GM19238 (cell line): ENCODE measurements at regions not wholly inside any gene's neighbourhood (a gene's known extent, or its start where the extent isn't known, plus 50 kb on each side); places are given as distances from the start of the nearest gene placed in this dataset.

Experiments used
- DNase-seq: peaks from one replicate; pipeline ENCODE4 v3.0.0; 2011; ENCODE audit warnings: low spot score; ENCODE audit not compliant: insufficient read length

GRCh38 chr4:4775493-4776004 is 83.9 kb upstream of the MSX1 start:
- DNase-seq: no peak

- no peak for DNase-seq
Measured at GRCh38 chr4:4772534-4772933, 86.9 kb upstream of the MSX1 start.

DNA sequence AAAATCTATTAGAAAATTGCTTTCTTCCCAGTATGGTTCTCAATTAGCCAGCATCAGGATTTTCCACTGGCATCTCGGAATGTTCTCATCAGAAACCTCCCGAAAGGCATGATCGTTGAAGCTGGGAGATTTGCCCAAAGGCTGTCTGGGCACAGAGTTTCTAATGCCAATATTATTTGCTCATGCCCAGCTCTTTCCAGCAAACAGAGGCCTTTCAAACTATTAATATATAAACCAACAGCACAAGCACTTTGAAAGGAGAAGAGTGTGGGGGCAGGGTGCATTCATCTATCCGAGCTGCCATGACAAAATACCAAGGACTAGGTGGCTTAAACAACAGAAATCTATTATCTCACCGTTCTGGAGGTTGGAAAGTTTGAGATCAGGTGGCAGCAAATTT is 88.3 kb upstream of the MSX1 start:
- DNase-seq: no peak

DNA sequence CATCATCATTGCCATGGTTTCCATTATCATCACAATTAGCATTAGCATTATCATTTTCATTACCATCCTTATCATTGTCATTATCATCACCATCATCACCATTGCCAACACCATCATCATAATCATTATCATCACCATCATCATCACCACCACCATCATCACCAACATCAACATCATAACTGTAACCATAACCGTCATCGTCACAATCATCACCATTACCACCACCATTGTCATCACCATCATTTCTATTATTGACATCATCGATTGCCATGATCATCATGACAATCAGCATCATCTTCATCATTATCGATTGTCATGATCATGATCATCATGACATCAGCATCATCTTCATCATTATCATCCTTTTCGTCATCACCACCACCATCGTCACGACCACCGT is 88.9 kb upstream of the MSX1 start:
- no peak for DNase-seq

DNA sequence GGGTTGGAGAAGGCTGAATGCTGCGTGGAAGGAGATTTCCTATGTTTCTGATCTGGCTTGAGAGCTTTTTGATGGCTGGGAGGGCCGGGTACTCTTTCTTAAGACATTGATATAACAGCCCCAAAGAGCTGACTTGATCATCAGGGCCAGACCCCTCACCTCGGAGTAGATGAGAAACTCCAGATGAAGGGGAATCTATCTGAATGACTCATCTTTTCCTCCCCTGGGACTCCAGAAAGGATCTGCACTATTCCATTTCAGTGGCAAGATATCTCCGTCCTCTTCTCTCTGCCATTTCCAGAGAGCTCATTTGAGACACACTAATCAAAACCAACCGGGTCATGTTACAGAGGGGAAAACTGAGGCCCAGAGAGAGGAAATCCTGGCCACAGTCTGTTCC is 92.9 kb upstream of the MSX1 start:
- DNase-seq: no peak

- DNase-seq: no peak
Measured at GRCh38 chr4:4765811-4766210, 93.7 kb upstream of the MSX1 start.

DNA sequence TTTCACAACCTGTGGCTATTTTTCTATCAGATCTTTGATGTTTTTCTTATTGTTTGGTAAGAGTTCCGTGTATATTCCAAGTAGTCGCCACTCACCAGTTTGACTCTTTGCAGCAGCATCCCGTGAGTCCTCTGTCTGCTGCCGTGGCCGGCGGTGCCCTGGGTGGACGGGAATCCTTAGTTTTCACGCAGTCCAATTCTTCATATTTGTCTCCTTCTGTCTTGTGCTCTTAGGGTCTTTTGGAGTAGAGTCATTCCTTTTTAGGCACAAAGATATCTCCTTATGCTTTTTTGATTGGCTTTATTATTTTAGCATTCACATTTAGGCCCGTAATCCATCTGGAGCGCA is 94.9 kb upstream of the MSX1 start:
- no peak for DNase-seq

- DNase-seq: no peak
Measured at GRCh38 chr4:4763822-4764557, 95.5 kb upstream of the MSX1 start.

DNA sequence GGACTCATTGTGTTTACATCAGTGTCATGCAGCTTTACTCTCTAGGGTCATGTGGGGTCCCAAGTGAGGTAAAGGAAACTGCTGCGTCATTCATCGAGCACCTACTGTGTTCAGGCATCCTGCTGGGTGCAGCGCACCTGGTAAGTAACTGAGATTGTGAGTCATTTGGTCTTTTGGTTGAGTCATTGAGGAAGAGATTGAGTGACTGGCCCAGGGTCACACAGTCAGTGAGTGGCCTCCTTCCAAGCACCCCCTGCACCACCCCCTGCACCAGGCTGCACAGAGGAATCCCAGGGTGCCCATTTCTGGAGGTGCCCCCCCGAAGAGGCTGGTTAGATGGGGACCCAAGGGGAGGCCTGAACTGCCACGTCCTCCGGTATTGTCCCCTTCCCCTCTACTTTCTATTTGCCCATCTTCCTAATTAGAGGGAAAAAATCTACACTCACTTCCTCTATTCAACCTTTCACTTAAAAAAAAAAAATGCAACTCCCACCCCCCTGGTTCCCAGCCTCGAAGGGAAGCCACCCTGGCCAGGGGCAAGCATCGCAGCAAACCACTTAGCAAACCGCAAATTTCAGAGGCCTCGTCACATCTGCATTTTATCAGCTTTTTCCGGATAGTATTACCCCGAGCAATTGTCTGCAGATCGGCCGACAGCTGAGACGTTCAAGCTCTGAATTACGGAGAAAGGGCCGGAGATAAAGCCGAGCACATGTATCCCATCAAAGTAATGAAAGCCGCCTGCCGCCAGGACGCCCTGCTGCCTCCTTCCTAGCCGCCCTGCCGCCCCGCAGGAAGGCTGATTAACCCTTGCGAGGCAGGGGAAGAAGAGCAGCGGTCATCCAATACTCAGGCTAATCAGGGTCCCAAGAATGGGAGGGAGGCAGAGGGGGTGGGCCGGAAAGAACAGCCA is 96.3 kb upstream of the MSX1 start:
- peak; percentile 58 for DNase-seq

DNA sequence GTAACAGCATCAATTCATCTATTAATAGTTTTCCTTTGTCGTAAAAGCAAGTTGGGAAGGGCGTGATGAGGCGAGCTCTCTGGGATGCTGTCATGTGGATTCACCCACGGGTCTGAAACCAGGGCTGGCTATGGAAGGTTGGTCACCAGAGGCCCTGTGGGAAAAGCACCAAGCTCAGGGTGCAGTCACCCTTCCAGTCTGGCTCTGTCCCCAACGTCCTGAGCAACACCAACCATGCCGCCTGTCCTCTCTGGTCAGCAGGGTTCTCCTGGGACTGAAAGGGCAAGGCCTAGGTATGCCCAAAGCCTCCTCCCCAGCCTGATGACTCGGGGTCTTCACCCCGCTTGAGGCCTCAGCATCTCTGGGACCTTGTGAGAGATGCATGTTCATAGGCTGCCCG is 97.2 kb upstream of the MSX1 start:
- no peak for DNase-seq

- no peak for DNase-seq
Measured at GRCh38 chr4:4761128-4761982, 98.1 kb upstream of the MSX1 start.

- no peak for DNase-seq
Measured at GRCh38 chr4:4759883-4760282, 99.6 kb upstream of the MSX1 start.

DNA sequence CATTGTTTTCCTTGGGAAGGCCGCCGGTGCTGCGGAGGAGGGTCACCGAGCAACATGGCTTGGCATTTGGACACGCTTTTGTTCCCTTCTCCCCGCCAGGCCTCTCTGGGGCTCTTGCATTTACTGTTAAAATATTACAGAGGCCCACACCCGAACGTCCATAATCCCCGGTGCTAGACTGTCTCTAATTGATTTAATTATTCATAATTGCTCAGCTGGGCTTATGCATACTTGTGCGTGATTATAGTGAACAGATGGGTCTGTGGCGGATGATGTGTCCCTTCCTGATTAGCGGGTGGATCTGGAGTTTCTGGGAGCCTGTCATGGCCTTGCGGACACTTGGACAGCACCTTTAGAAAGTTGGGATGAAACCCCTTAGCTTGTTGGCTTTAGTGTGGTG is 100.2 kb upstream of the MSX1 start:
- no peak for DNase-seq

DNA sequence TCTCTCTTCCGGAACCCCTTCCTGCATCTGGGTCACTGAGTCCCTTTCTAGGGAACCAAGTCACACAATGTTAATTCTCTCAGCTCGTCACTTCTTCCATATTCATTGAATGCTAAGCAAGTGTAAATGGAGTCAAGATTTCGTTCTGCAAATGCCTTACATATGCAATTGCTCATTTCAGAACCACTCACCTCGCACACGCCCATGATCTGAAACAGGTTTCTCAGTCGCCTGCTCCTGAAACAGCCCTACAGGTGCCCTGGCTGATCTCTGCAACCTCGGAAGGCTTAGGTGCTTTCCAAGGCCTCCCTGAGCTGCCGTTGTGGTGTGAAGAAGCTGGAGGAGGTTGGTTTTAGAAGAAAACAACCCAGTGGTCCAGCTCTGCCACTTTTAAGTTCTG is 100.8 kb upstream of the MSX1 start:
- peak; percentile 38 for DNase-seq

DNA sequence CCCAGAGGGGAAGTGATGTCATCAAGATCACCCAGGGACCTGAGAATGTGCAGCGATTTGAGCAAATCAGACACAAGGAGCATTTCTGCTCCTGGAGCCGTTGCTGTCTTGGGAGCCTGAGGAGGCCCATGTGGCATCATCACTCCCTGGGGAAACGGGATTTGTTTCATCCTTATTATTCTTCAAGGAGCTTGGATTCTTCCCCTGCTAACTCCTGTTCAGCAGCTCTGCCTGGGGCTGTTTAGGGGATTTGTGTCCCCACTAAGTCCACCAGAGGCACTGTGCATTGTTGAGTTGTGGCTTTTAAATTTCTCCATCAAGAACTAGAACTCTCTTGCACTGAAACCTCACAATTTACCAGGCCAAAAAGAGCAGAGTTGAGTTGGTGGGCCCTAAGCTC is 104.2 kb upstream of the MSX1 start:
- DNase-seq: no peak

DNA sequence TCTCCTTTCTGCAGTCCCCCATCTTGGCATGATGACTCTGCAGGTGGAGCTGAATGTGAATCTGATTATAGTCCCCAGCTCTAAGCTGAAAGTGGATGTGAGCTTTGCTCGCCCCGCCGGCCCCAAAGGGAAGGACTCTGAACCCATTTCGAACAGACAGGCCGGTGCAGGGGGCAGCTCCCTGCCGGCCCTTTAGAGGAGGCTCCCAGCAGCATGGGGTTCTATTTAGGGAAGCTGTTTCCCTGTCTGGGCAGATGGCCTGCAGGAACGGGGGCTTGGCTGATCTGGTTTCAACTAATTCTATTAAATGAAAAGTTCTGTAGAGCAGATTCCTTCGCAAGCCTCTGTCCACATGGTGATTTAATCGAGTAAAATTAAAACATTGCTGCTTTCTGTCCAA is 104.8 kb upstream of the MSX1 start:
- DNase-seq: no peak

GRCh38 chr4:4753643-4754042 is 105.8 kb upstream of the MSX1 start:
- DNase-seq: no peak

- DNase-seq: no peak
Measured at GRCh38 chr4:4752576-4753401, 106.7 kb upstream of the MSX1 start.

DNA sequence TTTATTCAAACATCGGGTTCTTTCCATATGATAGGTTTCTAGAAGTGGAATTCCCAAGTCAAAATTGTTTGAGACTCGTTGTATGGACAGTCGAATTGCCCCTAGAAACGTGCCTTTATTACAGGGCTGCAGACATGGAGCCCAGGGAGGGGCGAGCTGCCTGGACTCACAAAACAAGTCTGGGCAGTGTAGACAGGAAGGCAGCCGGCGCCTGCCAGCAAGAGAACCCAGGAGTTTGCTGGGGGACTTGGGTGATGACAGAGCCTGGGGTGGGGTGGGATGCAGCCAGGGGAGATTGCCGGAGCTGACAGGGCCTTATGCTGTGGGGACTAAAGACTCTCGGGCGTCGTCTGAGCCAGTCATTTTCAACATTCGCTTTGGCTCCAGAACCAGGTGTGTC is 107.4 kb upstream of the MSX1 start:
- DNase-seq: no peak

DNA sequence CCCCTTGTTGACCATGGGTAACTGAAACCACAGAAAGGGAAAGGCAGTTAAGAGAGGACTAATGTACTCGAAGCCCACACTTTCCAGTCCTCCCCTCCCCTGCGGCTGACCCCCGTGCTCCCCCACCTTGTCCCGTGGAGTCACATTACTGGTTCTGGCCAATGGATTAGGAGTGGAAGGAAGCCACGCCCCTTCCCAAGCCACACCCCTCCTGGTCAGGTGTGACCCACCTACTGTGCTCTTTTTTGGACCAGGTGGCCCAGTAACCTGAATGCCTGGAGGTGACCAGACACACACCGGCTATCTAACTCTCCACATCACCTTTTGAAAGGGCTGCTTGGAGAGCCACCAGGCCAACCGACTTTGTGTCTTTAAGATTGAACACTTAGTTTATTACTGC is 109.3 kb upstream of the MSX1 start:
- DNase-seq: no peak

DNA sequence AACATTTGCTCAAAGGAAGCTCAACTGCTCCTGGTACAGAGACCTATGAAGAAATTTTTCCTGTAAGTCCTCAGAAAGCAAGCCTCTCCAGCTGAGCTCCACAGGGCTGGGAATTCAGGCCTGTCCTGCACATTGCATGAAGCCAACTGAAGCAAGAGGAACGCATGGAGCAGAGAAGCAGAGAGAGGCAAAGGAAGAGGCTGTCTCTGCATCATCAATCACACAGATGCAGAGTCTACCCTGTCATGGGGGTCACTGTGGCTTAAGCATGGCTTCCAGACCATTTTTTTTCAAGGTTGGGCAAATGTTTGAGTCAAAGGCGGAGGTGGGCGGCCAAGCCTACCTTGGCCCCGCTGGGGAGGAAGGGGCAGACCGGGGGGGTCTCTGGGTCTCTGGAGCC is 110.3 kb upstream of the MSX1 start:
- DNase-seq: no peak
